HG02798 (cell line): ENCODE measurements at regions not wholly inside any gene's neighbourhood (a gene's known extent, or its start where the extent isn't known, plus 50 kb on each side); places are given as distances from the start of the nearest gene placed in this dataset.

ENCODE experiments used
- ATAC-seq: cut with Tn5 transposase; IDR thresholded peaks from one replicate; pipeline ENCODE4 v1.9.1; 2021; ENCODE audit warnings: mild to moderate bottlenecking; ENCODE audit not compliant: unreplicated experiment, poor library complexity

- no peak for ATAC-seq
These were observed 298.8 kb downstream of the FOXA2 start for GRCh38 chr20:22285555-22285954.

GRCh38 chr20:22282696-22283095 lies 301.7 kb downstream of the FOXA2 start:
- no peak for ATAC-seq

GRCh38 chr20:22274330-22274729 lies 310.0 kb downstream of the FOXA2 start:
- ATAC-seq, result no peak

GRCh38 chr20:22268675-22269074 lies 315.7 kb downstream of the FOXA2 start:
- no peak for ATAC-seq

- ATAC-seq, result no peak
These were observed 319.5 kb downstream of the FOXA2 start for GRCh38 chr20:22264917-22265316.

- no peak for ATAC-seq
These were observed 323.9 kb downstream of the FOXA2 start for GRCh38 chr20:22260506-22260905.

GRCh38 chr20:22257912-22258311 lies 326.5 kb downstream of the FOXA2 start:
- ATAC-seq, result no peak

- ATAC-seq, result no peak
These were observed 336.2 kb downstream of the FOXA2 start for GRCh38 chr20:22248051-22248667.

GRCh38 chr20:22245139-22245538 lies 339.2 kb downstream of the FOXA2 start:
- ATAC-seq, result no peak

GRCh38 chr20:22243067-22243466 lies 341.3 kb downstream of the FOXA2 start:
- ATAC-seq, result no peak

GRCh38 chr20:22241609-22242008 lies 342.8 kb downstream of the FOXA2 start:
- peak; percentile 46 for ATAC-seq

- no peak for ATAC-seq
These were observed 351.4 kb downstream of the FOXA2 start for GRCh38 chr20:22232923-22233322.

GRCh38 chr20:22232473-22232872 lies 351.9 kb downstream of the FOXA2 start:
- ATAC-seq, result no peak

- no peak for ATAC-seq
These were observed 357.3 kb downstream of the FOXA2 start for GRCh38 chr20:22226849-22227700.

- no peak for ATAC-seq
These were observed 361.1 kb downstream of the FOXA2 start for GRCh38 chr20:22223236-22223635.

GRCh38 chr20:22217712-22218352 lies 366.5 kb downstream of the FOXA2 start:
- no peak for ATAC-seq

GRCh38 chr20:22216984-22217383 lies 367.4 kb downstream of the FOXA2 start:
- ATAC-seq, result no peak

GRCh38 chr20:22214296-22214695 lies 370.1 kb downstream of the FOXA2 start:
- no peak for ATAC-seq

GRCh38 chr20:22213271-22213670 lies 371.1 kb downstream of the FOXA2 start:
- ATAC-seq, result no peak

GRCh38 chr20:22207280-22207679 lies 377.1 kb downstream of the FOXA2 start:
- ATAC-seq, result no peak

- no peak for ATAC-seq
These were observed 379.6 kb downstream of the FOXA2 start for GRCh38 chr20:22204801-22205200.
